ENCODE measurements at regions not wholly inside any gene's neighbourhood (a gene's known extent, or its start where the extent isn't known, plus 50 kb on each side); places are given as distances from the start of the nearest gene placed in this dataset.

- TF ChIP-seq, protein P1, sequence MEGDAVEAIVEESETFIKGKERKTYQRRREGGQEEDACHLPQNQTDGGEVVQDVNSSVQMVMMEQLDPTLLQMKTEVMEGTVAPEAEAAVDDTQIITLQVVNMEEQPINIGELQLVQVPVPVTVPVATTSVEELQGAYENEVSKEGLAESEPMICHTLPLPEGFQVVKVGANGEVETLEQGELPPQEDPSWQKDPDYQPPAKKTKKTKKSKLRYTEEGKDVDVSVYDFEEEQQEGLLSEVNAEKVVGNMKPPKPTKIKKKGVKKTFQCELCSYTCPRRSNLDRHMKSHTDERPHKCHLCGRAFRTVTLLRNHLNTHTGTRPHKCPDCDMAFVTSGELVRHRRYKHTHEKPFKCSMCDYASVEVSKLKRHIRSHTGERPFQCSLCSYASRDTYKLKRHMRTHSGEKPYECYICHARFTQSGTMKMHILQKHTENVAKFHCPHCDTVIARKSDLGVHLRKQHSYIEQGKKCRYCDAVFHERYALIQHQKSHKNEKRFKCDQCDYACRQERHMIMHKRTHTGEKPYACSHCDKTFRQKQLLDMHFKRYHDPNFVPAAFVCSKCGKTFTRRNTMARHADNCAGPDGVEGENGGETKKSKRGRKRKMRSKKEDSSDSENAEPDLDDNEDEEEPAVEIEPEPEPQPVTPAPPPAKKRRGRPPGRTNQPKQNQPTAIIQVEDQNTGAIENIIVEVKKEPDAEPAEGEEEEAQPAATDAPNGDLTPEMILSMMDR (IDR thresholded peaks at IDR 0.05): no peak
- no peak for TF ChIP-seq EP300 (IDR thresholded peaks at IDR 0.05)
- TF ChIP-seq POLR2AphosphoS5 (IDR thresholded peaks at IDR 0.05): no peak
Observed at GRCh38 chr7:54833001-54833467, 74.0 kb upstream of the SEC61G start.

Measured in suprapubic skin (tissue), 4 donors.